ENCODE measurements at regions not wholly inside any gene's neighbourhood (a gene's known extent, or its start where the extent isn't known, plus 50 kb on each side); places are given as distances from the start of the nearest gene placed in this dataset.

DNA sequence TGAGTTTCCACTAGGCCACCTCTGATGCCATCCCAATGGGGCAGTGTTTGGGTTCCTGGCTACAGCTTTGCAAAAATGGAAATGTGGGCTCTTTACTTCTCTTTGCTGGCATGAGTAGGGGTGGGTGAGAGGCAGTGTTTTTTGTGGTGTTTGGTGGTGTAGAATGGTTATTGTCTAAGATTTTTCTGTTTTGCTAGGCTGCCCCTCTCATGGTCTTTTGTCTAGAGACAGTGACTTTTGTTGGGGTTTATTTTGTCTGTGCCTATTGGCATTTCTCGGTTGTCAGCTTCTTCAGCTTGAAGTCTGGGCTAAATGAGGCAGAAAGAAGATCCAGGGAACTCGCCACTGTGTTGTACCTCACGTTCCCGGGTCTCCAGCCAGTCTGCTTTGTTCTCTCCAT is 112.1 kb downstream of the CENPF start:
- no peak for ATAC-seq (ENCODE audit: low read depth)
- no peak for DNase-seq (ENCODE audit: low spot score)
- H3K36me3 ChIP-seq (ENCODE audit: low read depth) = no peaks in the 10 kb centered on the region
- H3K4me1 ChIP-seq (ENCODE audit: insufficient read depth, poor library complexity, severe bottlenecking) = no peaks in the 10 kb centered on the region
- H3K27me3 ChIP-seq (ENCODE audit: insufficient read depth, poor library complexity, severe bottlenecking) = no peaks in the 10 kb centered on the region
- no peak overlapping the region for H3K4me3 ChIP-seq (ENCODE audit: severe bottlenecking)
- H3K27ac ChIP-seq (ENCODE audit: poor library complexity, severe bottlenecking) = no peak overlapping the region
- H3K9me3 ChIP-seq (ENCODE audit: severe bottlenecking) = no peaks in the 10 kb centered on the region
- TF ChIP-seq, protein P1, sequence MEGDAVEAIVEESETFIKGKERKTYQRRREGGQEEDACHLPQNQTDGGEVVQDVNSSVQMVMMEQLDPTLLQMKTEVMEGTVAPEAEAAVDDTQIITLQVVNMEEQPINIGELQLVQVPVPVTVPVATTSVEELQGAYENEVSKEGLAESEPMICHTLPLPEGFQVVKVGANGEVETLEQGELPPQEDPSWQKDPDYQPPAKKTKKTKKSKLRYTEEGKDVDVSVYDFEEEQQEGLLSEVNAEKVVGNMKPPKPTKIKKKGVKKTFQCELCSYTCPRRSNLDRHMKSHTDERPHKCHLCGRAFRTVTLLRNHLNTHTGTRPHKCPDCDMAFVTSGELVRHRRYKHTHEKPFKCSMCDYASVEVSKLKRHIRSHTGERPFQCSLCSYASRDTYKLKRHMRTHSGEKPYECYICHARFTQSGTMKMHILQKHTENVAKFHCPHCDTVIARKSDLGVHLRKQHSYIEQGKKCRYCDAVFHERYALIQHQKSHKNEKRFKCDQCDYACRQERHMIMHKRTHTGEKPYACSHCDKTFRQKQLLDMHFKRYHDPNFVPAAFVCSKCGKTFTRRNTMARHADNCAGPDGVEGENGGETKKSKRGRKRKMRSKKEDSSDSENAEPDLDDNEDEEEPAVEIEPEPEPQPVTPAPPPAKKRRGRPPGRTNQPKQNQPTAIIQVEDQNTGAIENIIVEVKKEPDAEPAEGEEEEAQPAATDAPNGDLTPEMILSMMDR (IDR thresholded peaks at IDR 0.05; ENCODE audit: poor library complexity, severe bottlenecking) = no peak

DNA sequence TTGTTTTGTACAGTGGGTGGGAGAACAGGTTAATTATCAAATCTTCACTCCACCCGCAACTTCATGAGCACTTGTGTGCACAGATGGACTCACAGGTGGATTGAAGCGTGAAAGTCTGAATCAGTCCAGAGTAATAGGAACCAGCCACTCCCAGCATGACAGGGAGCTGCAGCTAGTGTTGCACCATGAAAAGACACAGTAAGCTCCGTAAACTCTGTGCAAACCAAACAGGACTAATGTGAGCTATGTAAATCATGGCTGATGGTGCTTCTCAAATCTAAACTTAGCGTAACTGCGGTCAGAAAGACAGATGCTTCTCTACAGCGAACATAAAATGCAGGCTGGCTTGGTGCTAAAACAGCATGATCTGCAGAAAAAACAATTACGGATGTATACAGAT is 114.4 kb downstream of the CENPF start:
- Histone ChIP-seq H3K27me3 (ENCODE audit: insufficient read depth, poor library complexity, severe bottlenecking) (no peaks in the 10 kb centered on the region), H3K9me3 (ENCODE audit: severe bottlenecking) (no peaks in the 10 kb centered on the region), H3K4me3 (ENCODE audit: severe bottlenecking) (no peak overlapping the region), H3K4me1 (ENCODE audit: insufficient read depth, poor library complexity, severe bottlenecking) (no peaks in the 10 kb centered on the region), H3K27ac (ENCODE audit: poor library complexity, severe bottlenecking) (no peak overlapping the region), H3K36me3 (ENCODE audit: low read depth) (no peaks in the 10 kb centered on the region)
- no peak for DNase-seq (ENCODE audit: low spot score)
- ATAC-seq (ENCODE audit: low read depth) = no peak
- TF ChIP-seq, protein P1 (IDR thresholded peaks at IDR 0.05; ENCODE audit: poor library complexity, severe bottlenecking) = no peak

DNA sequence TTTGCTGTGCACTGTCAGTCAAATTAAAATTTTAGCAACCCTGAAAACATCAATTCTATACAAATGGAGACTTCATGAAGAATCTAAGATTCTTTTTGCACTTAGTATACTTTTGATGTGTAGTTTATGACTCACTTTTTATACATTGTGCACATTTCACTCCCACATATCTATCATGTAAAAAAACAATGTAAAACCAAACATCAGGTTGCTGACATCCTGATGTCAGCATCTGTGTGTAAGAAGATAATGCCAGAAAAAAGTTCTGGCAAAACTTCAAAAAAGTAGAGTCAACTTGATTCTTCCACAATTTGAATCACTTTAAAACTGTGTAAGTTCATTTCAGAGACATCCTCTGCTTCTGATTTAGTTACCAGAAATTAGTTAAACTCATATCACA is 115.7 kb downstream of the CENPF start:
- TF ChIP-seq, protein P1 (IDR thresholded peaks at IDR 0.05; ENCODE audit: poor library complexity, severe bottlenecking) = no peak
- DNase-seq (ENCODE audit: low spot score) = no peak

DNA sequence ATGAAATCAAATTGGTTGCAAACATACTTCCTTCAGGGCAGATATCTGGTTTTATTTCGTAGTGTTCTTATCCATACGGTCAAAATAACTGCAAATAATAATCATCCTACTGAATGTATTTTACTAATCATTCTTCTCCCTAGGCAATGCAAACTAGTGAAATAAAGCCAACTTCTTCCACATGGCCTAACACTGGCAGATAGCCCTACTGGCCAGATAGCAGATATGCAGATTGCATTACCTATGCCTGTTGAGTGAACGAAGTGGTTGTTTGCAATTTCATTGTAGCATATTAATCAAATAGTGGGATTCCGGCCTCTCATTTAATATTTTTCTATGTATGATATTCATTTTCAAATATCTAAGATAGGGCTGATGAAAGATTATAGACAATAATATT is 116.2 kb downstream of the CENPF start:
- Histone ChIP-seq H3K4me3 (ENCODE audit: severe bottlenecking) (no peak overlapping the region), H3K9me3 (ENCODE audit: severe bottlenecking) (no peaks in the 10 kb centered on the region), H3K27ac (ENCODE audit: poor library complexity, severe bottlenecking) (no peak overlapping the region), H3K27me3 (ENCODE audit: insufficient read depth, poor library complexity, severe bottlenecking) (no peaks in the 10 kb centered on the region), H3K36me3 (ENCODE audit: low read depth) (no peaks in the 10 kb centered on the region), H3K4me1 (ENCODE audit: insufficient read depth, poor library complexity, severe bottlenecking) (no peaks in the 10 kb centered on the region)
- no peak for ATAC-seq (ENCODE audit: low read depth)
- TF ChIP-seq, protein P1 (IDR thresholded peaks at IDR 0.05; ENCODE audit: poor library complexity, severe bottlenecking) = no peak
- no peak for DNase-seq (ENCODE audit: low spot score)

More for the DNA sequence above, 115.7 kb downstream of the CENPF start:
- no peak; the same call in 2 of the 3 replicates for ATAC-seq (ENCODE audit: low read depth)
- Histone ChIP-seq H3K4me3 (ENCODE audit: severe bottlenecking) (no peak overlapping the region), H3K36me3 (ENCODE audit: low read depth) (no peaks in the 10 kb centered on the region), H3K27me3 (ENCODE audit: insufficient read depth, poor library complexity, severe bottlenecking) (no peaks in the 10 kb centered on the region), H3K27ac (ENCODE audit: poor library complexity, severe bottlenecking) (no peak overlapping the region), H3K9me3 (ENCODE audit: severe bottlenecking) (no peaks in the 10 kb centered on the region), H3K4me1 (ENCODE audit: insufficient read depth, poor library complexity, severe bottlenecking) (no peaks in the 10 kb centered on the region)

DNA sequence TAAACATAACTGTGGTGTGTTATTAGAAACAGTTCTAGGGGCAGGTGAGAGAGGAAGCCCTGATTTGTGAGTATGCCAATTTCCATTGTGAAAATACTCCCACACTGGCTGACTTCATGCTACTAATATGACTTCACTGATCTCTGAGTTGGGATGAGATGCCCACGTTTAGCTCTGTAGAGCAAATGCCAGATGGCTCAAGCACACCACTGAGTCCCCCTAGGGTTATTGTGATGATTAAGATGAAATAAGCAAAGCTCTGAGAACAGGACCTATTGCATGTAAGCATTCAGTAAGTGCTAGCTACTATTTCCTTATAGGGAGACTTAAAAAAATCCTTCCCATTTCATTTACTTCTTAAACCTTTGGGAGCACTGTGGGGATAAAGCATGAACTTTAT is 117.6 kb downstream of the CENPF start:
- Histone ChIP-seq H3K36me3 (ENCODE audit: low read depth) (no peaks in the 10 kb centered on the region), H3K27me3 (ENCODE audit: insufficient read depth, poor library complexity, severe bottlenecking) (no peaks in the 10 kb centered on the region), H3K9me3 (ENCODE audit: severe bottlenecking) (no peaks in the 10 kb centered on the region), H3K27ac (ENCODE audit: poor library complexity, severe bottlenecking) (no peak overlapping the region), H3K4me1 (ENCODE audit: insufficient read depth, poor library complexity, severe bottlenecking) (no peaks in the 10 kb centered on the region), H3K4me3 (ENCODE audit: severe bottlenecking) (no peak overlapping the region)
- DNase-seq (ENCODE audit: low spot score) (no peak), ATAC-seq (ENCODE audit: low read depth) (no peak)
- TF ChIP-seq, protein P1 (IDR thresholded peaks at IDR 0.05; ENCODE audit: poor library complexity, severe bottlenecking) = no peak

Data from RWPE2 (cell line).